ENCODE measurements at regions not wholly inside any gene's neighbourhood (a gene's known extent, or its start where the extent isn't known, plus 50 kb on each side); places are given as distances from the start of the nearest gene placed in this dataset.

- Histone ChIP-seq H3K14ac (ENCODE audit: low read length) (no peak overlapping the region), H2AK5ac (ENCODE audit: low read length) (no peak overlapping the region), H3K79me2 (ENCODE audit: control insufficient read depth, insufficient read depth, low read length, poor library complexity) (no peaks in the 10 kb centered on the region), H4K12ac (ENCODE audit: low read depth, low read length) (no peak overlapping the region), H3K18ac (ENCODE audit: low read length) (no peak overlapping the region), H3K27ac (ENCODE audit: low read depth, low read length) (no peak overlapping the region), H3K9me3 (ENCODE audit: insufficient read depth, low read depth, low read length) (peaks cover 2% of the 10 kb centered on the region), H3K23ac (ENCODE audit: low read length) (no peak overlapping the region), H2BK12ac (ENCODE audit: low read length) (no peak overlapping the region), H4K8ac (ENCODE audit: low read depth, low read length) (no peak overlapping the region), H2AFZ (ENCODE audit: insufficient read depth, low read length, poor library complexity) (no peak overlapping the region), H4K91ac (ENCODE audit: low read depth, low read length) (no peak overlapping the region), H3K4me2 (ENCODE audit: low read length) (no peak overlapping the region), H3K79me1 (ENCODE audit: low read length) (no peaks in the 10 kb centered on the region), H3K36me3 (ENCODE audit: control insufficient read depth in 1 of 2, insufficient read depth in 2 of 2, low read length in 2 of 2) (no peaks in the 10 kb centered on the region), H2BK5ac (ENCODE audit: low read depth, low read length, poor library complexity) (no peak overlapping the region), H3K4me1 (ENCODE audit: control insufficient read depth in 1 of 2, insufficient read depth in 2 of 2, low read length in 2 of 2) (peaks cover 12 to 15% of the 10 kb centered on the region in 2 experiments), H3K9ac (ENCODE audit: low read length) (no peak overlapping the region), H3K4me3 (ENCODE audit: low read depth, low read length) (no peak overlapping the region), H2BK120ac (ENCODE audit: insufficient read depth, low read length, poor library complexity) (no peak overlapping the region), H3K27me3 (ENCODE audit: insufficient read depth, low read length) (no peaks in the 10 kb centered on the region), H3K4ac (ENCODE audit: low read depth, low read length) (no peak overlapping the region)
- DNase-seq = no peak
- WGBS (ENCODE audit: extremely low coverage, insufficient coverage, insufficient read length) = no CpG with 5 or more reads among the region's 27 CpGs
Observed at GRCh38 chr16:85310868-85311585, 198.8 kb upstream of the CIBAR2 start.

- no peak overlapping the region for H3K4me2 ChIP-seq (ENCODE audit: low read length)
- DNase-seq = no peak
- no CpG with 5 or more reads among the region's 14 CpGs for WGBS (ENCODE audit: extremely low coverage, insufficient coverage, insufficient read length)
Observed at GRCh38 chr16:85311741-85312140, 199.5 kb upstream of the CIBAR2 start.

GRCh38 chr16:85312174-85312573, 199.9 kb upstream of the CIBAR2 start:
- no peak for DNase-seq
- H2AFZ ChIP-seq (ENCODE audit: insufficient read depth, low read length, poor library complexity) = no peak overlapping the region
- H3K4me1 ChIP-seq (ENCODE audit: control insufficient read depth in 1 of 2, insufficient read depth in 2 of 2, low read length in 2 of 2) = peaks cover 11 to 12% of the 10 kb centered on the region in 2 experiments
- H3K4me3 ChIP-seq (ENCODE audit: low read depth, low read length) = no peak overlapping the region
- H2BK5ac ChIP-seq (ENCODE audit: low read depth, low read length, poor library complexity) = no peak overlapping the region
- H4K91ac ChIP-seq (ENCODE audit: low read depth, low read length) = no peak overlapping the region
- H3K4ac ChIP-seq (ENCODE audit: low read depth, low read length) = no peak overlapping the region
- no peak overlapping the region for H4K12ac ChIP-seq (ENCODE audit: low read depth, low read length)
- no CpG with 5 or more reads among the region's 11 CpGs for WGBS (ENCODE audit: extremely low coverage, insufficient coverage, insufficient read length)
- no peak overlapping the region for H2BK12ac ChIP-seq (ENCODE audit: low read length)
- H3K36me3 ChIP-seq (ENCODE audit: control insufficient read depth in 1 of 2, insufficient read depth in 2 of 2, low read length in 2 of 2) = no peaks in the 10 kb centered on the region
- no peak overlapping the region for H3K9ac ChIP-seq (ENCODE audit: low read length)
- H2AK5ac ChIP-seq (ENCODE audit: low read length) = no peak overlapping the region
- no peaks in the 10 kb centered on the region for H3K79me2 ChIP-seq (ENCODE audit: control insufficient read depth, insufficient read depth, low read length, poor library complexity)
- no peak overlapping the region for H4K8ac ChIP-seq (ENCODE audit: low read depth, low read length)
- H3K27ac ChIP-seq (ENCODE audit: low read depth, low read length) = no peak overlapping the region
- no peak overlapping the region for H3K4me2 ChIP-seq (ENCODE audit: low read length)
- H3K27me3 ChIP-seq (ENCODE audit: insufficient read depth, low read length) = no peaks in the 10 kb centered on the region
- H3K79me1 ChIP-seq (ENCODE audit: low read length) = no peaks in the 10 kb centered on the region
- H3K18ac ChIP-seq (ENCODE audit: low read length) = no peak overlapping the region
- H2BK120ac ChIP-seq (ENCODE audit: insufficient read depth, low read length, poor library complexity) = no peak overlapping the region
- H3K23ac ChIP-seq (ENCODE audit: low read length) = no peak overlapping the region
- peaks cover 2% of the 10 kb centered on the region for H3K9me3 ChIP-seq (ENCODE audit: insufficient read depth, low read depth, low read length)
- H3K14ac ChIP-seq (ENCODE audit: low read length) = no peak overlapping the region

More at GRCh38 chr16:85311741-85312140, 199.5 kb upstream of the CIBAR2 start:
- Histone ChIP-seq H2AK5ac (ENCODE audit: low read length) (no peak overlapping the region), H2BK120ac (ENCODE audit: insufficient read depth, low read length, poor library complexity) (no peak overlapping the region), H2BK12ac (ENCODE audit: low read length) (no peak overlapping the region), H4K91ac (ENCODE audit: low read depth, low read length) (no peak overlapping the region), H3K36me3 (ENCODE audit: control insufficient read depth in 1 of 2, insufficient read depth in 2 of 2, low read length in 2 of 2) (no peaks in the 10 kb centered on the region), H3K4me3 (ENCODE audit: low read depth, low read length) (no peak overlapping the region), H3K27ac (ENCODE audit: low read depth, low read length) (no peak overlapping the region), H3K4me1 (ENCODE audit: control insufficient read depth in 1 of 2, insufficient read depth in 2 of 2, low read length in 2 of 2) (peaks cover 12 to 13% of the 10 kb centered on the region in 2 experiments), H3K9ac (ENCODE audit: low read length) (no peak overlapping the region), H3K18ac (ENCODE audit: low read length) (no peak overlapping the region), H2AFZ (ENCODE audit: insufficient read depth, low read length, poor library complexity) (no peak overlapping the region), H3K9me3 (ENCODE audit: insufficient read depth, low read depth, low read length) (peaks cover 2% of the 10 kb centered on the region), H3K23ac (ENCODE audit: low read length) (no peak overlapping the region), H4K12ac (ENCODE audit: low read depth, low read length) (no peak overlapping the region), H2BK5ac (ENCODE audit: low read depth, low read length, poor library complexity) (no peak overlapping the region), H4K8ac (ENCODE audit: low read depth, low read length) (no peak overlapping the region), H3K79me1 (ENCODE audit: low read length) (no peaks in the 10 kb centered on the region), H3K4ac (ENCODE audit: low read depth, low read length) (no peak overlapping the region), H3K27me3 (ENCODE audit: insufficient read depth, low read length) (no peaks in the 10 kb centered on the region), H3K14ac (ENCODE audit: low read length) (no peak overlapping the region), H3K79me2 (ENCODE audit: control insufficient read depth, insufficient read depth, low read length, poor library complexity) (no peaks in the 10 kb centered on the region)

GRCh38 chr16:85312642-85313525, 200.6 kb upstream of the CIBAR2 start:
- Histone ChIP-seq H4K91ac (ENCODE audit: low read depth, low read length) (peak overlapping the region; percentile 38), H3K9ac (ENCODE audit: low read length) (no peak overlapping the region), H3K14ac (ENCODE audit: low read length) (no peak overlapping the region), H3K4me3 (ENCODE audit: low read depth, low read length) (no peak overlapping the region), H3K79me1 (ENCODE audit: low read length) (no peaks in the 10 kb centered on the region), H3K79me2 (ENCODE audit: control insufficient read depth, insufficient read depth, low read length, poor library complexity) (no peaks in the 10 kb centered on the region), H2BK120ac (ENCODE audit: insufficient read depth, low read length, poor library complexity) (no peak overlapping the region), H3K18ac (ENCODE audit: low read length) (peak overlapping the region; percentile 82), H4K12ac (ENCODE audit: low read depth, low read length) (peak overlapping the region; percentile 7), H2BK12ac (ENCODE audit: low read length) (no peak overlapping the region), H3K27me3 (ENCODE audit: insufficient read depth, low read length) (no peaks in the 10 kb centered on the region), H2AFZ (ENCODE audit: insufficient read depth, low read length, poor library complexity) (no peak overlapping the region), H3K4me2 (ENCODE audit: low read length) (no peak overlapping the region), H3K4me1 (ENCODE audit: control insufficient read depth in 1 of 2, insufficient read depth in 2 of 2, low read length in 2 of 2) (peaks cover 12% of the 10 kb centered on the region in 2 experiments), H2BK5ac (ENCODE audit: low read depth, low read length, poor library complexity) (no peak overlapping the region), H3K23ac (ENCODE audit: low read length) (no peak overlapping the region), H2AK5ac (ENCODE audit: low read length) (no peak overlapping the region), H4K8ac (ENCODE audit: low read depth, low read length) (peak overlapping the region; percentile 11), H3K27ac (ENCODE audit: low read depth, low read length) (no peak overlapping the region), H3K4ac (ENCODE audit: low read depth, low read length) (no peak overlapping the region), H3K9me3 (ENCODE audit: insufficient read depth, low read depth, low read length) (peaks cover 2% of the 10 kb centered on the region), H3K36me3 (ENCODE audit: control insufficient read depth in 1 of 2, insufficient read depth in 2 of 2, low read length in 2 of 2) (no peaks in the 10 kb centered on the region)
- WGBS (ENCODE audit: extremely low coverage, insufficient coverage, insufficient read length) = no CpG with 5 or more reads among the region's 23 CpGs
- DNase-seq = peak; percentile 35 to 48

All from trophoblast cell (in vitro differentiated cells and primary cell).